Activated naive CD4-positive, alpha-beta T cell treated with anti-CD3 and anti-CD28 coated beads, Interleukin-2, amount 10 ng/mL, durations not matched to agents 7 days and 5 days (primary cell): ENCODE measurements at regions not wholly inside any gene's neighbourhood (a gene's known extent, or its start where the extent isn't known, plus 50 kb on each side); places are given as distances from the start of the nearest gene placed in this dataset.
"Not testable (repeated sequence)": the region's sequence is repeated elsewhere in the genome, so short reads cannot be mapped to it uniquely, and the experiment has no call there.

Source experiments
- CTCF ChIA-PET: fragments of 350-600 bp; sonication (Branson Sonifier 250); formaldehyde crosslinking; loops from one replicate; lab custom pipeline; 2021; ENCODE audit warnings: antibody characterized with exemption; lab: Charles Lee
- DNase-seq: peaks from one replicate; pipeline ENCODE4 v3.0.0-alpha.2; 2020
- H3K27ac Mint-ChIP-seq: one replicate; pipeline ENCODE4 v1.8.0; 2021; ENCODE audit warnings: mild to moderate bottlenecking, moderate library complexity, mixed read lengths
- H3K27me3 Mint-ChIP-seq: one replicate; pipeline ENCODE4 v1.8.0; 2021; ENCODE audit warnings: mild to moderate bottlenecking, mixed read lengths
- H3K36me3 Mint-ChIP-seq: one replicate; pipeline ENCODE4 v1.8.0; 2021; ENCODE audit warnings: mixed read lengths
- H3K4me1 Mint-ChIP-seq: one replicate; pipeline ENCODE4 v1.8.0; 2021; ENCODE audit warnings: mixed read lengths
- H3K4me3 Mint-ChIP-seq: one replicate; pipeline ENCODE4 v1.8.0; 2021; ENCODE audit warnings: mild to moderate bottlenecking, moderate library complexity, mixed read lengths
- H3K9me3 Mint-ChIP-seq: one replicate; pipeline ENCODE4 v1.8.0; 2021; ENCODE audit warnings: mixed read lengths

DNA sequence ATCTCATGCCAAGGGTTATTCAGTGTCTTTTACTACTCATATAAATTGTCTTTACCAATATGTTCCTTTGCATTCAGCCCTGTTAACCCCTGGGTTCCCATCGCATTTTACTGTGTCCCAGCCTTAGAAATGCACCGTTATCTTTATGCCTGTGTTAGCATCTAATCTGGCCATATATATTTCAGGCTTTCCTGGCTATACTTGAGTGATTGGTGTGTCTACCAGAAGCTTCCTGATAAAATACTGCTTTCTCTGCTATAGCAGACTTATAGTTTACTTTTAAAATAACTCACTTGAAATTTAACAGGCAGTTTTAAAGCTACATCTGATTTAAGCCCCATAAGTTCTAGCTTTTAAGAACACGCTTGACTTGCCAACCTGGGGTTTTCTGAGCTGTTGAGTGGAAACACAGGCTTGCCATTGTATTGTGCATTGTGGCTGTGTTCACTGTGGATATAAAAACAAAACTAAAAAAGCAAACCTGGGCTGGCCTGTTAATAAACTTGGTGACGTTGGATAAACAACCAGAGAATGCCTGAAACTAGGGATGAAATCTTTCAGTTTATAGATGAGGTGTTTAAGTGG is 185.3 kb upstream of the TAPT1 start:
- CTCF ChIA-PET: no interaction called here
- no peak overlapping the region for H3K27ac Mint-ChIP-seq
- DNase-seq: no peak
- H3K9me3 Mint-ChIP-seq: no peaks in the 10 kb centered on the region
- no peak overlapping the region for H3K4me3 Mint-ChIP-seq
- no peaks in the 10 kb centered on the region for H3K4me1 Mint-ChIP-seq
- H3K36me3 Mint-ChIP-seq: no peaks in the 10 kb centered on the region
- no peaks in the 10 kb centered on the region for H3K27me3 Mint-ChIP-seq

DNA sequence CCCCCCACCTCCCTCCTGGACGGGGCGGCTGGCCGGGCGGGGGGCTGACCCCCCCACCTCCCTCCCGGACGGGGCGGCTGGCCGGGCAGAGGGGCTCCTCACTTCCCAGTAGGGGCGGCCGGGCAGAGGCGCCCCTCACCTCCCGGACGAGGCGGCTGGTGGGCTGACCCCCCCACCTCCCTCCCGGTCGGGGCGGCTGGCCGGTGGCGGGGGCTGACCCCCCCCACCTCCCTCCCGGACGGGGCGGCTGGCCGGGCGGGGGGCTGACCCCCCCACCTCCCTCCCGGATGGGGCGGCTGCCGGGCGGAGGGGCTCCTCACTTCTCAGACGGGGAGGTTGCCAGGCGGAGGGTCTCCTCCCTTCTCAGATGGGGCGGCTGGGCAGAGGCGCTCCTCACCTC is 166.9 kb upstream of the TAPT1 start:
- H3K9me3 Mint-ChIP-seq, DNase-seq, H3K27me3 Mint-ChIP-seq, H3K36me3 Mint-ChIP-seq, H3K27ac Mint-ChIP-seq, CTCF ChIA-PET, H3K4me3 Mint-ChIP-seq, H3K4me1 Mint-ChIP-seq: not testable (repeated sequence)

DNA sequence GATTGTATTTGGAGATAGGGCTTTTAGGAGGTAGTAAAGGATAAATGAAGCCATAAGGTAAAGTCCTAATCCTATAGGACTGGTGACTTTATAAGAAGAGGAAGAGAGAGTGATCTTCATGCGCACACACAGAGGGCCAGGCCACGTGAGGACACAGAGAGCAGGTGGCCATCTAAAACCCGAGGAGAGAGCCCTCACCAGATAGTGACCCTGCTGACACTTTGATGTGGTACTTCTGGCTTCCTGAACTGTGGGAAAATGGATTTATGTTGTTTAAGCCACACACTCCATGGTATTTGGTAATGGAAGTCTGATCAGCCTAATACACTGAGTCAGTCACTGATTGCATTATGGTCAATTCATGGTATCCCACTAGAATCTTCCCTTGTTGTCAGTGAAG is 164.9 kb upstream of the TAPT1 start:
- DNase-seq: no peak
- Mint-ChIP-seq H3K27me3 (no peaks in the 10 kb centered on the region), H3K36me3 (no peaks in the 10 kb centered on the region), H3K27ac (no peak overlapping the region), H3K4me3 (no peak overlapping the region), H3K9me3 (peaks cover 7% of the 10 kb centered on the region), H3K4me1 (no peaks in the 10 kb centered on the region)
- CTCF ChIA-PET: no interaction called here

DNA sequence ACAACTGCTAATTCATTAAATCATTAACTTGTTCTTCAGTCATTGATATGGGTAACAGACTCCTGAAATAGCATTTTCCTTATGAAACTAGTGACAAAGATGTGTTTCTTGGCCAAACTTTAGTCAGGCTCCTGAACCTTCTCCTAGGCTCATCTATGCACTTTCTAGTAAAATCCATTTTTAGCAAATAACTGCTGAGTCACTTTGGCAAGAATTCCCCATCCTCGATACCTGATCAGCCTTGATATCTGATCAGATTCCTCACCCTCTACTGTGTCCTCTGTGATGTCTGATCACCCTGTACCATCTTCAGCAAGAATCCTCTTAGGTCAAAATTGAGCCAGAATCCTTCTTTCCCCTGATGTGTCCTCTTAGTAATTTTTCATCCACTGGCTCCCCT is 161.2 kb upstream of the TAPT1 start:
- no peaks in the 10 kb centered on the region for H3K4me1 Mint-ChIP-seq
- no peak overlapping the region for H3K27ac Mint-ChIP-seq
- DNase-seq: no peak
- CTCF ChIA-PET: no interaction called here
- H3K4me3 Mint-ChIP-seq: no peak overlapping the region
- no peaks in the 10 kb centered on the region for H3K27me3 Mint-ChIP-seq
- H3K36me3 Mint-ChIP-seq: no peaks in the 10 kb centered on the region
- H3K9me3 Mint-ChIP-seq: peaks cover 3% of the 10 kb centered on the region

DNA sequence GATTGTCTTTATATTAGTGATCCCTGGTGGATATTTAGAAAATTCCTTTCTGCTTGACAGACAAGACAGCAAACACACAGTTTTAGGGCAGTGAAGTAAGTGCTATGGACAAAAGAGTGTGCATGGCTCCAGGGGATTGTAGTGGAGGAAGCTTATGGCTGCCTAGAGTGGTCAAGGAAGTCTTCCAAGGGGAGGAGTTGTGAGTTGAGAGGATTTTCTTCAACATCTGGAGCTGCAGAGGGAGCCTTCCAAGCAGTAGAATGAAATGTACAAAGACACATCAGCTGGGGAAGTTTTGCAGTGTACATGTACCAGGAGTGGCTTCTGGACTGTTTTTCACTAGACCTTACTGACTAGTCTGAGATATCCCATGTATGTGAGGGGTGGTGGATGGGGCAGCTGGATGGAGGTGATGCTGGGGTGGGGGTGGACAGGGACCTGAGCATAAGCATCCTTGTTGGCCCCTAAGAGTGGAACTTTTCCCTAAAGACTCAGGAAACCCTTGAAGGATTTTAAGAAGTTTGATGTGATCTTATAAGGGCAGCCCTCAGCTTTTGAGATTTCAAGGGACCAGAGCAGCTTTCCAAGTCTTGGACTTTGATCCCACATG is 160.5 kb upstream of the TAPT1 start:
- H3K9me3 Mint-ChIP-seq: no peaks in the 10 kb centered on the region
- no peaks in the 10 kb centered on the region for H3K27me3 Mint-ChIP-seq
- no peak for DNase-seq
- no peak overlapping the region for H3K27ac Mint-ChIP-seq
- no peak overlapping the region for H3K4me3 Mint-ChIP-seq
- CTCF ChIA-PET: no interaction called here
- H3K4me1 Mint-ChIP-seq: no peaks in the 10 kb centered on the region
- no peaks in the 10 kb centered on the region for H3K36me3 Mint-ChIP-seq

DNA sequence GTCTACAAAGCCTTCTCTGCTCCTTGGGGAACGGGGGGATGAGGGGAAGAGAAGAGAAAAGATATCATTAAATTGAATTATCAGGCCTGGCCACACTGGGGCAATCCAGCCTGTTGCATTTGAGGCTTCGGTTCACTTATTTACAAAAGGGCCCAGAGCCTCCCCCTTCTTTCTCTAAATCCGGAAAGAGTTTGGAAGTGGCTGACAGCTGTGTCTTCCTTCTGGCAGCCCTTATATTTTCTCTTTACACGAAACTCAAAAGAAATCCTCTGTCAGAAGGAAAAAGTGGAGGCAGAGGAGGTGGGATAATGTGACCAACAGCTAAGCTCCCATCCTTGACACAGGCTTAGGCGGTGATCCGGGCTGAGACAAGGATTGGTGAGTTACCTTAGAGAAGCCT is 158.3 kb upstream of the TAPT1 start:
- Mint-ChIP-seq H3K27ac (no peak overlapping the region), H3K27me3 (peaks cover 3% of the 10 kb centered on the region), H3K4me3 (no peak overlapping the region), H3K9me3 (no peaks in the 10 kb centered on the region), H3K36me3 (no peaks in the 10 kb centered on the region), H3K4me1 (no peaks in the 10 kb centered on the region)
- CTCF ChIA-PET: no interaction called here
- no peak for DNase-seq

DNA sequence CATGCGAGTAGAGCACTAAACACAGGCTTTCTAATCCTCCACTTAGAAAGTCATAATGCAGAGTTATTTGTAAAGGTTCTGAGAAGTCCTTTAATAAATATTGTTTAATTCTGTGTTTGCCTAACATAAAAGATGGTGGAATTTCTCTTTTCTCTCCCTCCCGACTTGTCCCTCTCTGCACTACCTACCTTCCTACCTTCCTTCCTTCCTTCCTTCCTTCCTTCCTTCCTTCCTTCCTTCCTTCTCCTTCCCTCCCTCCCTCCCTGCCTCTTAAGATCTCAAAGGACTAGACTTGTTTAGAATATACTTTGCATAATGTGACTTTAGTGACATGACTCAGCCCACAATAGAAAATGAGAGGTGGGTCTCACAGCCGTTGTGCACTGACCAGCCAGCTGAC is 156.3 kb upstream of the TAPT1 start:
- CTCF ChIA-PET: no interaction called here
- Mint-ChIP-seq H3K27me3 (peaks cover 3% of the 10 kb centered on the region), H3K36me3 (no peaks in the 10 kb centered on the region), H3K27ac (no peak overlapping the region), H3K4me3 (no peak overlapping the region), H3K9me3 (no peaks in the 10 kb centered on the region), H3K4me1 (no peaks in the 10 kb centered on the region)
- no peak for DNase-seq

DNA sequence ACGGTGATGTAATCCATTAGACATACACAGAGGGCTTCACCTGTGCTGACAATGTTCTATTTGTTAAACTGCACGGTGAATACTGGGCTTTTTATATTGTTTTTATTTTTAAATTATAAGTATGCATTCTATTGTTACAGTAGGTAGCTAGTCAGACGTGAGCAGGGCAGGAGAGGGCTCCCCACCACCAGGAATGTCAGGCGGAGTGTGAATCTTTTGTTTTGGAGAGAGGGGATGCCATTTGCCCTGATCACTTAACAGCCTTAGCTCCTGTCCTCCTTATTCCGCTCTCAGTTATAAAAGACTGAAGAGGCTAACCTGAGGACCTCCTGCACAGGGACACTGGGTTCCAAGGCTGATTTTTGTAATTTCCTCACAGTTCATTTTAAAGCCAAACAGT is 151.6 kb upstream of the TAPT1 start:
- Mint-ChIP-seq H3K27ac (no peak overlapping the region), H3K9me3 (no peaks in the 10 kb centered on the region), H3K36me3 (no peaks in the 10 kb centered on the region), H3K27me3 (peaks cover 3% of the 10 kb centered on the region), H3K4me3 (no peak overlapping the region), H3K4me1 (no peaks in the 10 kb centered on the region)
- no peak for DNase-seq
- CTCF ChIA-PET: no interaction called here

DNA sequence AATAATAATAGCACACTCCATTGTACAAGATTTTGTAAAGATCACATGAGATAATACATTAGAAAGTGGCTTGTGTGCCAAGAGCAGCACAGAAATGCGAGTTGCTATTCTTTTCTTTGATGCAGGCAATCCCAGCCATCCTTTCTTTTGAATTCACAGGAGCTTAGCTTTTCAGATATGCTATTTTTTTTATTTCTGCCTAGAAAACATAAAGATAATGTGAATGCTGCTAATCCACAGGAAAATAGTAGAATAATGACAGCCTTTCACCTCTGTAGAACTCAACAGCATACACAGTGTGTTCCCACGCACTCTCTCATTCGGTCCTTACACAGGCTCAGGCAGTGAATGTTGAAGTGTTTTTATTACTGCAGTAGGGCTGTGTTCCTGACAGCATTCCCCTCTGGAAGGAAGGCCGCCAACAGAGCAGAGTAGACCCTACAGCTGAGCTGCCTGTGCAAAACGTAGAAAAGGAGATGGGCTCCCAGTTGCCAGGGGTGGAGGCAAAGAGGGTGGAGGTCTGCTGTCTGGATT is 138.8 kb upstream of the TAPT1 start:
- CTCF ChIA-PET: no interaction called here
- peaks cover 2% of the 10 kb centered on the region for H3K9me3 Mint-ChIP-seq
- no peak overlapping the region for H3K4me3 Mint-ChIP-seq

DNA sequence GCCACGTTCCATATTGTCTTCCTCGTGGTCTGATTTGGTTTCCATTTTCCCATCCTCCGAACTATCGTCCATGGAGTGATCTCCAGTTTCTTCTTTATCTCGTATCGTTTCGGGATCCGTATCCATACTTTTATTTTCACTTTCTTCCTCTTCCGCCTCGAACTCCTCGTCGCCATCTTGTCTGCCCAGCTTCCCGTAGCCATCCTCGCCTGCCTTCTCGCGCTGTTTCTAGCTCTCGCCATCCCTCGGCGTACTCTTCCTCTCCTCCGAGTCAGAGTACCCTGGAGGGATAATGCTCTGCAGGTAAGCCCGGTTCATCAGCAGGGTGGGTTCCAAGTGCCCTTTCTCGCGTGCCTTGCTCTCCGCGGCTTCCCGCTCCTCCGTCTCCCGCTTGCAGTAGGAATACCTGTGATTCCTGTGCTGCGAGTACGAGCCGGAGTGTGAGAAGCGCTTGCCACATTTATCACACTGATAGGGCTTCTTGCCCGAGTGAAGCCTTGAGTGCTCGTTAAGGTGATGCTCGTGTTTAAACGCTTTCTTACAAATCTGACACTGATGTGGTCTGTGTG is 134.5 kb upstream of the TAPT1 start:
- H3K9me3 Mint-ChIP-seq: no peaks in the 10 kb centered on the region
- H3K36me3 Mint-ChIP-seq: no peaks in the 10 kb centered on the region
- no peak for DNase-seq
- CTCF ChIA-PET: no interaction called here
- H3K4me1 Mint-ChIP-seq: no peaks in the 10 kb centered on the region
- no peaks in the 10 kb centered on the region for H3K27me3 Mint-ChIP-seq
- no peak overlapping the region for H3K4me3 Mint-ChIP-seq
- no peak overlapping the region for H3K27ac Mint-ChIP-seq

More for the DNA sequence above, 138.8 kb upstream of the TAPT1 start:
- no peak for DNase-seq
- Mint-ChIP-seq H3K4me1 (no peaks in the 10 kb centered on the region), H3K27me3 (no peaks in the 10 kb centered on the region), H3K27ac (no peak overlapping the region), H3K36me3 (no peaks in the 10 kb centered on the region)

DNA sequence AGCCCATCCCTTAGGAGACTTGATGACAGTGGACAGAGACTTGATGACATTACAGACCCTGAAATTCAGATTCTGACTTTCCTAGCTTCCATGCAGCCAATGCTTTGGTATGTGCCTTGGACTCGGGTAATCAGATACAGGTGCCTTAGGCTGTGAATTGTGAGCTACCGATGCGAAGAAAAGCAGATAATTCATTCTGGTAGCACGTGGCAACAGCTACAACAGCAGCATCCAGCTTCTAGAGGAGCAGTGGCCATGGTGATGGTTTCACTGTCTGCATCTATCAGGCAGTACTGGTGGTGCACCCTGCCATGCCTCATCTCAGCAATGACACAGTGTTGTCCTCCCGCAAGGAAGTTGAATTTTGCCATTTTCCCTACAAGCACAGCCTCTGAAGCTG is 126.9 kb upstream of the TAPT1 start:
- Mint-ChIP-seq H3K4me3 (no peak overlapping the region), H3K36me3 (no peaks in the 10 kb centered on the region), H3K4me1 (no peaks in the 10 kb centered on the region), H3K27ac (no peak overlapping the region), H3K9me3 (no peaks in the 10 kb centered on the region), H3K27me3 (no peaks in the 10 kb centered on the region)
- CTCF ChIA-PET: no interaction called here
- DNase-seq: no peak

DNA sequence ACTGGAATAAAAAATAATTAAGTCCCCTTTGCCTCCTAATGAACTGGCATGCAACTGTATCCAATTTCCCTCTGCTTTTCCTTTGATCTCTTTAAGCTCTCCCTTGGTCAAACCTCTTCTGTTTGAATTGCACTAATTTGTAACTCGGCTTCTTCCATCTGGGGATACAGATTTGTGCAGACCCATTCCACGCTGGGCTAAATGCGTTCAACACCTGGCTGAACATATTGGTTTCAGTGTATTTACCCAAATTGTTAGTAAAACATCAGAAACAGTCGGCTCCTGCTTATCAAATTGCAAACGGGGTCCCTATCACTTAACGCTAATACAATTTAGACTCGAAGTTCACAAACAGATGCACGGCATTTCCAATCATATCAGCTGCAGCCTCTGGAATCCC is 124.9 kb upstream of the TAPT1 start:
- no peaks in the 10 kb centered on the region for H3K36me3 Mint-ChIP-seq
- no peak overlapping the region for H3K4me3 Mint-ChIP-seq
- no peak overlapping the region for H3K27ac Mint-ChIP-seq
- H3K4me1 Mint-ChIP-seq: no peaks in the 10 kb centered on the region
- no peak for DNase-seq
- CTCF ChIA-PET: no interaction called here
- no peaks in the 10 kb centered on the region for H3K9me3 Mint-ChIP-seq
- H3K27me3 Mint-ChIP-seq: no peaks in the 10 kb centered on the region

DNA sequence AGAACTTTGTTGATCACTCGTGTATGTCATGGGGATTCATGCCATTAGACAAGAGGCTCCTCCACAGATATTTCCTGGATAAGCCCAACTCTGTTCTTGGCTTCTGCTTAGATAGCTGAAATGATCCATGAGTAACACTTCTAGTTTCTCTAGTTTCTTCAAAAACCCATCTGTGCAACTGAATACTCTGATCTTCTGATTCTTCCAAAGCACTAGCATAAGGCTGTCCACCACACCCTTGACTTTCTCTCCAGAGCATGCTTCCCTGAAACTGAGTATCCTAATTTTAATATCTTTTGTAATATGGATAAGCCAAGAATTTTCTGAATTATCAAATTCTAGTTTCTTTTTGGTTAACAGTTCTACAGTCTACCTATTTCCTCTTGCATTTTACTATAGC is 118.6 kb upstream of the TAPT1 start:
- Mint-ChIP-seq H3K27me3 (no peaks in the 10 kb centered on the region), H3K36me3 (no peaks in the 10 kb centered on the region), H3K4me1 (no peaks in the 10 kb centered on the region), H3K4me3 (no peak overlapping the region), H3K9me3 (no peaks in the 10 kb centered on the region), H3K27ac (no peak overlapping the region)
- CTCF ChIA-PET: no interaction called here
- no peak for DNase-seq

DNA sequence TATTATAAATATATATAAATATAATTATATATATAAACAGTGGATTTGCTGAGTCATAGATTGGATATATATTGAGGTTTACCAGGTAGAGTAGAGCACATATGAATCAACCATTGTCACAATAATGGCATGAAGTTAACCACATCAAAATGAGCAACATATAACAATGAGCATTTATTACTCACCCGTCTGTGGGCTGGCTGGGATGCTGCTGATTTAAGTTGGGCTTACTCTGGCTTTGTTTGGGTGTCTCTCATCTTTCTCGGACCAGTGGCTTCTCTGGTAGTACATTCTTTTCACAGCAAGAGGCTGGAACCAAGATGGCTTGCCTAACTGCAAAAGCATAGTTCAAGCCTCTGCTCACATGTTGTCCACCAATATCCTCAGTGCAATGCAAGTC is 111.7 kb upstream of the TAPT1 start:
- H3K9me3 Mint-ChIP-seq: no peaks in the 10 kb centered on the region
- no peaks in the 10 kb centered on the region for H3K36me3 Mint-ChIP-seq
- no peaks in the 10 kb centered on the region for H3K4me1 Mint-ChIP-seq
- CTCF ChIA-PET: no interaction called here
- DNase-seq: no peak
- no peak overlapping the region for H3K27ac Mint-ChIP-seq
- H3K4me3 Mint-ChIP-seq: no peak overlapping the region
- H3K27me3 Mint-ChIP-seq: no peaks in the 10 kb centered on the region

DNA sequence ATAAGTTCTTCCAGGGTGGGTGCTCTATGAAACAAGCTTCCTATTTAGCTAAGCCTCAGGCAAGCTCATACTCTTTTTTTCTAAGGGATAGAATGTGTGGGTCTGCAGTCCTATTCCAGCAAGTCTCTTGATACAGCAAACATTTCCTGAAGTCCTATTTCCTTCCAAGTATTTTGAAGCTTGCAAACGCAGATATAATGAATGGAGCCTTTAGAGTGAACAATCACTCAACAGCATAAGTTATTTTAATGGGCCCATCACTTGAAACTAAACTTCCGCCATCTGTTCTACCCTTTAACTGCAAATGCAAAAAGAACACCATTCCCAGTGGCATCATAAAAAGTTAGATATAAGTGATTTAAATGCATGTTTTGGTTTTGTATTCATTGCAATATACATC is 108.3 kb upstream of the TAPT1 start:
- CTCF ChIA-PET: no interaction called here
- H3K36me3 Mint-ChIP-seq: no peaks in the 10 kb centered on the region

More for the DNA sequence above, 108.3 kb upstream of the TAPT1 start:
- Mint-ChIP-seq H3K27ac (no peak overlapping the region), H3K9me3 (no peaks in the 10 kb centered on the region), H3K27me3 (no peaks in the 10 kb centered on the region), H3K4me3 (no peak overlapping the region), H3K4me1 (no peaks in the 10 kb centered on the region)
- DNase-seq: no peak
